Stimulated activated naive B cell treated with anti-CD40 and anti-IgM and Interleukin-4, amounts not matched to agents 10 μg/mL and 1 μg/mL and 100 μg/mL, for 72 hours (primary cell): ENCODE measurements at regions not wholly inside any gene's neighbourhood (a gene's known extent, or its start where the extent isn't known, plus 50 kb on each side); places are given as distances from the start of the nearest gene placed in this dataset.

Experiments
- ATAC-seq, 2 donors: fragments of 150-1000 bp; cut with Tn5 transposase; replicated peaks; 2 replicates each; pipeline ENCODE4 v1.10.0; 2021; ENCODE audit warnings: moderate library complexity in 1 of 2
- DNase-seq: peaks from one replicate; pipeline ENCODE4 v3.0.0; 2021
- H3K27ac Mint-ChIP-seq: one replicate; pipeline ENCODE4 v1.8.0; 2022; ENCODE audit warnings: mild to moderate bottlenecking, mixed read lengths
- H3K27me3 Mint-ChIP-seq, 2 donors: one replicate each; pipeline ENCODE4 v1.8.0; 2022; ENCODE audit warnings: mixed read lengths in 2 of 2
- H3K36me3 Mint-ChIP-seq, 2 donors: one replicate each; pipeline ENCODE4 v1.8.0; 2022; ENCODE audit warnings: mixed read lengths in 2 of 2, mild to moderate bottlenecking in 1 of 2
- H3K4me1 Mint-ChIP-seq, 2 donors: one replicate each; pipeline ENCODE4 v1.8.0; 2022; ENCODE audit warnings: mixed read lengths in 2 of 2, mild to moderate bottlenecking in 1 of 2
- H3K4me3 Mint-ChIP-seq, 2 donors: one replicate each; pipeline ENCODE4 v1.8.0; 2022; ENCODE audit warnings: mild to moderate bottlenecking in 2 of 2, mixed read lengths in 2 of 2, moderate library complexity in 1 of 2
- H3K9me3 Mint-ChIP-seq, 2 donors: one replicate each; pipeline ENCODE4 v1.8.0; 2022; ENCODE audit warnings: mixed read lengths in 2 of 2, mild to moderate bottlenecking in 1 of 2

DNA sequence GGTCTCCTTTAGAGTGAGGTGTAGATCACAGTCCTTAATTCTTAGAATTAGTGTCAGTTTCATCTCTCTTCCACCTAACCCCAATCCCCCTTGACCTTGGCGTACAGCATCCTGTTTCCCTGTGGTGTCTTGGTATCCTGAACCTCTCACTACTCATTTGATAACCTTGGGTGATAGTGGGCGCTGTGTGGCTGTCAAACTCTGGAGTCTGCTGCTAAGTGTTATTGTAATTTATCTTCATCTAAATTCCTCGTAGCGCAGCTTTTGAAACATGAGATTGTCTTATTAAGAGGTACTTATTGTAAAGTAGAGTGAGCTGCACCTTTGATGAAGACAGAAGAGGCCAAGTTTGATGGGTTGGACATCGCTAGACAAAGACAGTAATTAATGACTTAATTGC, 222.6 kb upstream of the SPRED2 start:
- no peaks in the 10 kb centered on the region for H3K9me3 Mint-ChIP-seq
- DNase-seq (no peak), ATAC-seq (no peak)
- no peak overlapping the region for H3K27ac Mint-ChIP-seq
- H3K36me3 Mint-ChIP-seq = no peaks in the 10 kb centered on the region
- H3K27me3 Mint-ChIP-seq = peaks cover 4 to 7% of the 10 kb centered on the region in 2 donors
- H3K4me3 Mint-ChIP-seq = no peak overlapping the region
- H3K4me1 Mint-ChIP-seq = no peaks in the 10 kb centered on the region

DNA sequence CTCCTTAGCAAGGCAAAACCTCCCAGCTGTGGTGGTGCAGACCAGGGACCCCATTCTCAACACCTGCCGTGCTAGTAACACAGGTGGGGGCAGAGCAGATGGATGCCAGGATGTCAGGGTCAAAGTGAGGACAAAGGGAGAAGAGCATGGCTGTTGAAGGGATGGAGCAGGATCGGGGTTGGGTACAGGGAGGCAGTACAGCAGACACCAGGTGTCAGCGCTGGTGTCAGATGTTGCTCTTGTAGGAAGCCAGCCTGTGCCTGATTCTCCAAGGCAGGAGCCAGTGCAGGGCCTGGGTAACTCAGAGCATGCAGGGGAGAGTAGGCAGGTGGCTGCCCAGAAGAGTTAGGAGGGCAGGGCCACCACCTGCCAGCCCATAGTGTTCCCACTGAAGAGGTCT, 222.1 kb upstream of the SPRED2 start:
- H3K27me3 Mint-ChIP-seq = peaks cover 4 to 7% of the 10 kb centered on the region in 2 donors

GRCh38 chr2:65652066-65652465, 219.7 kb upstream of the SPRED2 start:
- Mint-ChIP-seq H3K4me1 (peaks cover 0 to 6% of the 10 kb centered on the region in 2 donors), H3K9me3 (no peaks in the 10 kb centered on the region), H3K4me3 (no peak overlapping the region), H3K27ac (no peak overlapping the region), H3K27me3 (no peaks in the 10 kb centered on the region), H3K36me3 (no peaks in the 10 kb centered on the region)
- DNase-seq (no peak), ATAC-seq (no peak)

More for the DNA sequence above, 222.1 kb upstream of the SPRED2 start:
- DNase-seq (no peak), ATAC-seq (no peak)
- no peak overlapping the region for H3K27ac Mint-ChIP-seq
- H3K36me3 Mint-ChIP-seq = no peaks in the 10 kb centered on the region
- H3K4me3 Mint-ChIP-seq = no peak overlapping the region
- no peaks in the 10 kb centered on the region for H3K9me3 Mint-ChIP-seq
- no peaks in the 10 kb centered on the region for H3K4me1 Mint-ChIP-seq

DNA sequence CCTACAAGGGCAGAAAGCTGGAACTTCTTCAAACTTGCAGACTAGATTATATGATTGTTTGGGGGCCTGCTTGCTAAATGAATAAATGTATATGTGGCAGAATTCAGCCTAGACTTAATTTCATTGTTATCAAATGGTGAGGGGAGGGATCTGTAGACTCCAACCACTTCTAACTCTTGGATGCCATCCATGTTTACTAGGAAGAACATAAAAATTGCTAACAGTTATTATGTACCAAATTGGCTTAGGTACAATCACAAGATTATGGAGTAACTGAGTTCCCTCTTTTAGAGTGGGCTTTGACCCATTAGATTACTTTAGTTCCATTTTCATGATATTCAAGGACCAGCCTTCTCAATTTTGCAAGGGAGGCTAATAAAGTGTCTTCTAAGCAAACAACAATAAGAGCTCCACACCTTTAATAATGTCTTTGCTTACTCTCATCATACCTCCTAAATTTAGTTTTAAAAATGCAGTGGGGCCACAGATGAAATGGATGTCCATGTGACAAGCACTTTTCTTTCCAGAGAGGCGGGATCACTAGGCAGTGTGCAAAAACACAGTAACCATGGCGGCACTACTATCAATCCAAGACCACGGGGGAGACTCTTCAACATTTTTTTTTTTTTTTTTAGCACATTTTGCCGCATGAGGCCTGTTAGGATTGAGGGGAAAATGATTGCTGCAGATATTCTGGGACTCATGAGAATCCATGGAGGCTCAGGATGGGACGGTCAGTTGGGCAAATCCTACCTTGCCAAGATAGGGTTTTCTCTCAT, 217.6 kb upstream of the SPRED2 start:
- DNase-seq (no peak), ATAC-seq (no peak)
- H3K4me3 Mint-ChIP-seq = no peak overlapping the region
- H3K27ac Mint-ChIP-seq = no peak overlapping the region
- peaks cover 0 to 7% of the 10 kb centered on the region in 2 donors for H3K4me1 Mint-ChIP-seq
- H3K27me3 Mint-ChIP-seq = no peaks in the 10 kb centered on the region
- H3K9me3 Mint-ChIP-seq = no peaks in the 10 kb centered on the region
- H3K36me3 Mint-ChIP-seq = no peaks in the 10 kb centered on the region

- H3K4me1 Mint-ChIP-seq = peaks cover 0 to 7% of the 10 kb centered on the region in 2 donors
- H3K36me3 Mint-ChIP-seq = no peaks in the 10 kb centered on the region
- DNase-seq (no peak), ATAC-seq (peak; percentile 70 to 81)
- no peaks in the 10 kb centered on the region for H3K27me3 Mint-ChIP-seq
- H3K9me3 Mint-ChIP-seq = no peaks in the 10 kb centered on the region
- no peak overlapping the region for H3K27ac Mint-ChIP-seq
- H3K4me3 Mint-ChIP-seq = no peak overlapping the region
These were observed 214.9 kb upstream of the SPRED2 start for GRCh38 chr2:65647249-65647842.

GRCh38 chr2:65640793-65641103, 208.3 kb upstream of the SPRED2 start:
- H3K9me3 Mint-ChIP-seq = no peaks in the 10 kb centered on the region

GRCh38 chr2:65639156-65639864, 206.9 kb upstream of the SPRED2 start:
- Mint-ChIP-seq H3K36me3 (no peaks in the 10 kb centered on the region), H3K27ac (no peak overlapping the region), H3K4me3 (no peak overlapping the region), H3K27me3 (peaks cover 6% of the 10 kb centered on the region in 2 donors), H3K4me1 (peaks cover 4 to 6% of the 10 kb centered on the region in 2 donors), H3K9me3 (no peaks in the 10 kb centered on the region)
- ATAC-seq = no peak
- no peak for DNase-seq

More at GRCh38 chr2:65640793-65641103, 208.3 kb upstream of the SPRED2 start:
- no peaks in the 10 kb centered on the region for H3K36me3 Mint-ChIP-seq
- no peak overlapping the region for H3K4me3 Mint-ChIP-seq
- H3K27me3 Mint-ChIP-seq = peaks cover 6% of the 10 kb centered on the region in 2 donors
- ATAC-seq (no peak), DNase-seq (no peak)
- peaks cover 4 to 6% of the 10 kb centered on the region in 2 donors for H3K4me1 Mint-ChIP-seq
- H3K27ac Mint-ChIP-seq = no peak overlapping the region

DNA sequence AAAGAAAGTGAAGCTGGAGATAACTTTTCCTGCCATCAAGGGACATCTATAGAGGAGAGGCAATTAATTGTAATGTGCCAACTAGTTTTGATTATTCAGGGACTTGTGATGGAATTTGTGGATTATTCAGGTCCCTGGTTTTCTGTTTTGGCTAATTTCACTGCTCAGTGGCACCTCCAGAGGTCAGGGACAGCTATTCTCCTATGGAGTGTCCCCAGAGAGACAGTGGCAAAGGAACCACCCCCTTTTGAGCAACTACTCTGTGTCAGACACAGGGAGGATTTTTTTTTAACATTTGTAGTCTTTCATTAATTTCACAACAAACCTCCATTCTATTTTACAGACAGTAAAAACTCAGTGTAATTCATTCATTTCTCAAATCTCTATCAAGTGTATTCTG, 206.0 kb upstream of the SPRED2 start:
- H3K9me3 Mint-ChIP-seq = no peaks in the 10 kb centered on the region
- DNase-seq = no peak
- peaks cover 4 to 6% of the 10 kb centered on the region in 2 donors for H3K4me1 Mint-ChIP-seq
- peaks cover 6% of the 10 kb centered on the region in 2 donors for H3K27me3 Mint-ChIP-seq
- no peak overlapping the region for H3K27ac Mint-ChIP-seq
- H3K4me3 Mint-ChIP-seq = no peak overlapping the region
- H3K36me3 Mint-ChIP-seq = no peaks in the 10 kb centered on the region
- ATAC-seq = peak in 1 of 2 donors; percentile 61

DNA sequence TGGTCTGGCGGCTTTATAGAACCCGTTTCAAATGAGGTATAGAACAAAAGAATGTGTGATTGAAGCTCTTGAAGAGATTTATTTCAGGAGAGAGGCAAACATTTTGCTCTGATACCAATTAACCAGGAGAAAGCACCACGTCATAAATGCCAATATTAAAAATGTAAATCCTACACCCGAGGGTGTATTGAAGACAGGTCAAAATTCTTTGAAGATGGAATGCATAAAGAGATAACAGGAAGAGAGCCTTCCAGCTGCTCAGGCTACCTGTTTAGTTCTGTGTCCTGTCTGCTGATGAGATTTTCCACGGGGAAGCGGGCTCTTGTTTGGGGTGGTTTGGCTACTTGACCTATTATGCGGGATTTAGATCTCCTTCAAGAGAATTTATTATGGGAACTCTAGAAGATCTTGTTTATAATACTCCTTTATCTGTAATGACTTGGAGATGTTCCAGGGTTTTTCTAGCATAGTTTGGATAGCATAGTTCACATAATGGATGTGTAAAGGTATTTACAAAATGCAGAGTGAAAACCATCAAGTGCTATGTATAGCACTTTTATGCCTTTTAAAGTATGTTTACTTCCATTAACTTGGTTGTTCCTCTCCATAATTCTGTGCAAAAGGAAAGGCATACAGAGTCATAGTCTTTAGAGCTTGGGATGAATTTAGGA, 204.5 kb upstream of the SPRED2 start:
- ATAC-seq (no peak), DNase-seq (no peak)
- Mint-ChIP-seq H3K27ac (no peak overlapping the region), H3K27me3 (peaks cover 6% of the 10 kb centered on the region in 2 donors), H3K4me3 (no peak overlapping the region), H3K4me1 (peaks cover 4 to 6% of the 10 kb centered on the region in 2 donors), H3K36me3 (no peaks in the 10 kb centered on the region), H3K9me3 (no peaks in the 10 kb centered on the region)

- H3K9me3 Mint-ChIP-seq = peaks cover 0 to 2% of the 10 kb centered on the region in 2 donors
- H3K4me3 Mint-ChIP-seq = no peak overlapping the region
- ATAC-seq = no peak
- peaks cover 6% of the 10 kb centered on the region in 2 donors for H3K27me3 Mint-ChIP-seq
- H3K4me1 Mint-ChIP-seq = peaks cover 4 to 6% of the 10 kb centered on the region in 2 donors
- no peaks in the 10 kb centered on the region for H3K36me3 Mint-ChIP-seq
- no peak for DNase-seq
- no peak overlapping the region for H3K27ac Mint-ChIP-seq
These were observed 203.6 kb upstream of the SPRED2 start for GRCh38 chr2:65636024-65636423.

GRCh38 chr2:65634304-65634703, 201.9 kb upstream of the SPRED2 start:
- H3K27me3 Mint-ChIP-seq = peaks cover 0 to 3% of the 10 kb centered on the region in 2 donors
- H3K36me3 Mint-ChIP-seq = no peaks in the 10 kb centered on the region
- DNase-seq (no peak), ATAC-seq (no peak)
- no peak overlapping the region for H3K27ac Mint-ChIP-seq
- no peak overlapping the region for H3K4me3 Mint-ChIP-seq
- peaks cover 0 to 2% of the 10 kb centered on the region in 2 donors for H3K9me3 Mint-ChIP-seq
- no peaks in the 10 kb centered on the region for H3K4me1 Mint-ChIP-seq

DNA sequence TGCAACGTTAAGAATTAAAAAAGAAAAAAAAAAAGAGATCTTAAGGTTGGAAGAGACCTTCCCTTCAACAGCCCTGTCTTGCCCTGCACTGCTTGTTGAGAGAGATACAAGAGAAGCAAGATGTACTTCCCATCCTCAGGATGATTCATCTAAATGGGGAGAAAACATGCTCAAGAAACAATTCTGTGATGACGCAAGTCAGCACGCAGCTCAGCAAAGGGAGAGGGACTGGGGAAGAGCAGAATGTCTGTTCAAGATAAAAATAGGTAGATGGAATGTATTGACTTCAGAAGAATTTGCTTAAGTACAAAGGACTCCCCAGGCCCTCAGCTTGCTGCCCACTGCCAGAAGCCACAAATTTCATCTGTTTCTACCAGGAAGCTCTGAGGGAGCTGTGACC, 198.2 kb upstream of the SPRED2 start:
- Mint-ChIP-seq H3K27me3 (no peaks in the 10 kb centered on the region), H3K9me3 (peaks cover 0 to 2% of the 10 kb centered on the region in 2 donors), H3K36me3 (no peaks in the 10 kb centered on the region), H3K4me3 (no peak overlapping the region), H3K4me1 (no peaks in the 10 kb centered on the region), H3K27ac (no peak overlapping the region)
- no peak for DNase-seq
- ATAC-seq = no peak

DNA sequence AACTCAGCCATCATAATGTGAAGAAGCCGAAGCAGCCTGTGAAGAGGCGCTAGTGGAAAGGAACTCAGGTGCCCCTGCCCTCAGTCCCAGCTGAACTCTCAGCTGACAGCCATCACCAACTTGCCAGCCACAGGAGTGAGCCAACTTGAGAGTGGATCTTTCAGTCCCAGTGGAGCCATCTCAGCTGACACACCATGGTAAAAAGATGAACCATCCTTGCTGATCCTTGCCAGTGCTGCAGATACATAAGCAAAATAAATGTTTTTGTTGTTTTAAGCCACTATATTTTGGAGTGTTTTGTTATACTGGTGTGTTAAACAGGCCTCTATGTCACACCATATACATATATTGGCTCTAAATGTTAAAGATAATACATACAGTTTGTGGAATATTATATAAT, 195.8 kb upstream of the SPRED2 start:
- Mint-ChIP-seq H3K4me3 (no peak overlapping the region), H3K9me3 (peaks cover 0 to 2% of the 10 kb centered on the region in 2 donors), H3K4me1 (peaks cover 2 to 5% of the 10 kb centered on the region in 2 donors), H3K27me3 (no peaks in the 10 kb centered on the region), H3K36me3 (no peaks in the 10 kb centered on the region), H3K27ac (no peak overlapping the region)
- no peak for ATAC-seq
- DNase-seq = no peak

- ATAC-seq (no peak), DNase-seq (no peak)
- Mint-ChIP-seq H3K36me3 (no peaks in the 10 kb centered on the region), H3K27me3 (peaks cover 0 to 4% of the 10 kb centered on the region in 2 donors), H3K27ac (no peak overlapping the region), H3K9me3 (peaks cover 0 to 2% of the 10 kb centered on the region in 2 donors), H3K4me3 (no peak overlapping the region), H3K4me1 (peaks cover 13 to 15% of the 10 kb centered on the region in 2 donors)
These were observed 194.4 kb upstream of the SPRED2 start for GRCh38 chr2:65626831-65627230.
